Middle frontal gyrus (tissue), 1 donor: ENCODE measurements at regions not wholly inside any gene's neighbourhood (a gene's known extent, or its start where the extent isn't known, plus 50 kb on each side); places are given as distances from the start of the nearest gene placed in this dataset.

Experiments
- DNase-seq: peaks from one replicate; pipeline ENCODE4 v3.0.0-alpha.2; 2015; ENCODE audit warnings: low spot score; ENCODE audit errors: extremely low spot score

DNA sequence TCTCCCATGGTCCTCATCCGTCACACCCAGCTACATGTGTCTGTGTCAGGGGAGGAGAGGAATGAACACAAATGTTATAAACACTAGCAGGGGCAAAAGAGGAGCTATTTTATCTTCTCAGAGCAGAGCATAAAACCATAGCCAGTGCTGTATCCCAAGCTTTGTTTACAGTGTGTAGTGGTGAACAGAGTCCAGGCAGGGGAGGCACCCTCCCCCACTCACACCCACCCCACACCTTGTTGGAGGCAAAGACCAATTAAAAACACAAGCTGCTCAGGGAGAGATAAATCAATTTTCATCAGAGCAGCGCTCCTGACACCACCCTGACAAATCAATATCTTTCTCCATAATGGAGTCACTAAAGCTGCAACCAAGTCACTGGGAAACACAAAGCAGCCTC is 132.6 kb upstream of the CCL2 start:
- DNase-seq, result no peak

DNA sequence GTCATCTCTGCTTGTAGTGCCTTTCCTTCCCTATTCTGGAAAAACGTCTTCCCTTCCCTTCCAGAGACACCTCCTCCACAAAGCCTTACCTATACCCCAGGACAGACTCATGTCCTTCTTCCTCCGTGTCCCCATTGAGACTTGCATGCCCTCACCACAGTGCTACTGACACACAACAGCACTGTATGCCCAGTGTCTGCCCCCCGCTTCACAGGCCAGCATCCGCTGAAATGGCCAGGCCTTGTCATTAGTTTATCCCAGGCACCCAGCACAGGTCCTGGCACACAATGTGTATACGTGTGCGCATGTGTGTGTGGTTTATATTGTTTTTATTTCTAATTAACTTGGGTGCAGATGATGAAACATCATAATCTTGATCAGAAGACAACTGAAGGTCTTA is 130.1 kb upstream of the CCL2 start:
- DNase-seq, result no peak

DNA sequence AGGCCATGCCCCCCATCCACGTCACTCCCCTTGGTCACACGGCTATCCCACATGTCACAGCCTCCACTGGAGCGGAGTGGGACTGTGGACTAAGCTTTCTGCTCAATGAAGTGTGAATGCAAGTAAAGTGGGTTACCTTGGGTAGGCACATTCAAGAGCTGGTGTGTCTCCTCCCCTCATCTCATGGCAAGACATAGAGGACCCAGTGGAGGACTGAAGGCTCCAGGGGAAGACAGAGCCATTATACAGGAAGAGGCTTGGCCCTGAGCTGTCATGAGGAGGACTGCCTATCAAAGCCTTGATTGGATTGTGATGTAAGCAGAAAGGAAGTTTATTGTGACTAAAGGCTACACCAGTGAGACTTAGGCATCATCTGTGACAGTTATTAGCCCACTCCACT is 129.2 kb upstream of the CCL2 start:
- DNase-seq, result no peak

DNA sequence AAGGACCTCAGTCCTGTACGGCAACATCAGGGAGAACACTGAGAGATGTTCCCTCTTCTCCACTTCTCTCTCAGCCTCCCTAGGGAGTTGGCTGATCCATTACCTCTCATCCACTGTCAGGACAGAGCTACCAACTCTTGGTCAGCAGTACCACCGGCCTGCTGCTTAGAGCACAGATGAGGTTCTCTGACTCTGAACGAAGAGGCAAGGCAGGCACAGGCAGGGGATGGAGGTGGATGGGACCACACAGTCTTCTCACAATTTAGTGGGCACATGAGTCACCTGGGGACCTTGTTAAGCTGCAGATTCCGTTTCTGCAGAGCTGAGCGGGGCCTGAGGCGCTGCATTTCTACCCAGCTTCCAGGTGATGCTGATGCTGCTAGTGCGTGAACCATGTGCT is 128.6 kb upstream of the CCL2 start:
- no peak for DNase-seq

DNA sequence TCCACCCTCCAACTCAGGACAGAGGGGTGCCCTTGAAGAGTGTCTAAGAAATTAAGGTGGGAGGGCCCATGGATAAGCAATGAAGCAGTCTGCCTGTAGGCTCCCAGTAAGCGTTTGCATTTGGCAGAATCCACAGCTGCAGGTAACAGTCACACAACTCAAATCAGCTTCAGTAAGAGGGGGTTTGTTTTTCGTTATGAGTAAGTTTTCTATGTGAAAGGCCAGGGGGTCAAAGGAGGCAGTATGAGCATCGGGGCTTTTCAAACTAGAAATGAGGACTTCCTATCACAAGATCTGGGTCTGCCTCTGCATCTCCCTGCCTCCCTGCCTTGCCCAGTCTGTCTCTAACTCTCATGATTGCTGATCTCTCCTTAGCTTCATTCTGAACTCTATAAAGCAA is 128.1 kb upstream of the CCL2 start:
- DNase-seq, result no peak

DNA sequence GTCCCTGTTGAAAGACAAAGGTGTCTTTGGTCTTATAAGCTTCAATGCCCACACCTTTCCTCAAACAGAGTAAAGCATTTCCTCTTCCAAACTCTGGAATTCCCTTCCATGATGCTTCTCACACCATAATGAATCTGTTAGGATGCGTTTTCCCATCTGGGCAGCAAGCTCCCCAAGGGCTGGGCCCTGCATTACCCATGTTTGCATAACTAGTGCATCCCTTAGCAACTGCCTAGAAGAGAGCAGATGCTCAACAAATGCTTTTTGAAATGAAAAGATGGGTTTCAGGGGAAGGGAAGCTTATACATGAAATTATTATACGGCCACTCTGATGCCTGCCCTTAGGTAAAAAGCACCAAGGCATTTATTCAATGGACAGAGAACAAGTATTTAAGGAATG is 124.5 kb upstream of the CCL2 start:
- DNase-seq, result no peak

DNA sequence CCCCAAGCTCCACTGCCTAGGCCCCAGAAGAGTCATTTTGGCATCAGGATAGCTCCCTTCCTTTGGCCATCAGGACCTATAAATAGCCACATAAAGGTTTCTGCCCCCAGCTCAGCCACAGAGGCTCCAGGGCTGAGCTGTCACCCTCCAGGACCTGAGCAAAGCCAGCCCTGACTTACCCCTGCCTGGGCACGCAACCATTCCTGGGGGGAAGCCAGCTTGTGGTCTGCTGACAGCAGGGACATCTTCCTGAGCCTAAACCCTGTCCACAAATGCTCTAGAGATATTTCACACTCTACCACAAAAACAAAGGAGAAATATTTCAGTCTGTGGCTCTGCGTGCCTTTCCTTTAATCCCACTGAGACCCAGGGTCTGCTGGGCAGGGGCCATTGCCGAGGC is 123.7 kb upstream of the CCL2 start:
- no peak for DNase-seq

DNA sequence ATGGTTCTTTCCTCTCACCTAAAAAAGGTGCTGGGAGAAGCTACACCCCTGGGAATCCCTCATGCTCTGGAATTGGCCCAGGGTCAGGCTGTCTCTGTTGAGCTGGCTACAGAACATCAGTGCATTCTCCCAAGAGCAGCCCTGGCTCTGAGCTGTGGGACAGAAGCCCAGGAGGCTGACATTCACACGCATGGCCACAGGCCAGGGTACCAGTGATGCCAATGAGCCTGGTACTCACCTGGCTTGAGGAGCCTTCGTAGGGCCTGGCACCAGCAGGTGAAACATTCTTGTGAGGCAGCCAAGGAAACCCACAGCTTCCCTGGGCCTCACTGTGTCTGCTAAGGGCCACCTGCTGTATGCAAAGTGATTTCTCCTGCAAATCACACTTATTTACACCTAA is 121.7 kb upstream of the CCL2 start:
- DNase-seq, result no peak

DNA sequence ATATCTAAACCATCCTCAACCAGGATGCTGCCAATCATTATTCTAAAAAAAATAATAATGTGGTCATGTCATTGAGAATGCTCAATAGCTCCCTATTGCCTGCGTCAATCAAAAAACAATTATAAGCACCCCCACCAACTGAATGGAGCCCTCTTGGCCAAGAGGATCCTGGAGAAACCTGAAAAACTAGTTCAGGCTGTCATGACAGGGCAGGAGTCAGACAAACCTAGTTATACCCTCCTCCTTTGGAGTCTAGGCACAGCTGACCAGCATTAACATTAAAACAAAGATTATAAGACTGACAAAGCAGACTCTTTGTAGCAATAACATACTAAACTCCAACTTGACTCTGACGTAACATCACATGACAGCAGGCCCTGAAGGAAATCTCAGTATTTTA is 119.2 kb upstream of the CCL2 start:
- no peak for DNase-seq

DNA sequence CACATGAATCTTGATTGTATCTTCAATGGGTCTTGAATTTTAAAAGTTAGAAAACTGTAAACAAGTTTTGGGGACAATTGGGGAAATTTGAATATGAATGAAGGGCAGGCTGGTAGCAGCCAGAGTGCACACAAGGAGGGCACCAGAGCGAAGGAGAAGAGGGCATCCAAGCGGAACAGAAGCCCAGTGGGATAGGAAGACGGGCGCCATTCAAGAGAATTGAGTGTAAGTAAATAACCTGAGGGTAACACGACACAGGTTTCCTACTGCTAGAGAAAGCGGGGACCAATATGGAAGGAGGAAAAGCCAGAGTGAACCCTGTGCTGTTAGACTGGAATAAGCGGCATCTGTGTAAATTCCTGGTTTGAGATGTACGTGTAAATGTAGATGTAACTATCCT is 115.1 kb upstream of the CCL2 start:
- no peak for DNase-seq

DNA sequence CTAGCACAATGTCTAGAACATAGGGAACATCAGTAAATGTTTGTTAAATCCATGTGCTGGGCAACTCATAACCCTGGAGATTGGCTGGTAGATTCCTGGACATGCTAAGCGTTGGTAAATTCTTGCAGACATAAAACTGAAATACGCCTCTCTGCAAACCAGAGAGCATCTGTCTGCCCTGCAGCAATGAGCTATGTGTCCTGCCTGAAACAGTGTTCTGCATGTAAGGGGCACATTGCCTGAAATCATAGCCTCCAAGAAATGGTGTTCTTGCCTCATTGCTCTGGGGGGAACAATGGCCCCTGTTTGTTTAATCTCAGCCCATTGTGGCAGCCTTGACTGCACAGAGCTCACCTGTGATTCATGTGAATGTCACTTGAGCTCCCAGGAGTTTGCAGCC is 113.5 kb upstream of the CCL2 start:
- DNase-seq, result no peak

DNA sequence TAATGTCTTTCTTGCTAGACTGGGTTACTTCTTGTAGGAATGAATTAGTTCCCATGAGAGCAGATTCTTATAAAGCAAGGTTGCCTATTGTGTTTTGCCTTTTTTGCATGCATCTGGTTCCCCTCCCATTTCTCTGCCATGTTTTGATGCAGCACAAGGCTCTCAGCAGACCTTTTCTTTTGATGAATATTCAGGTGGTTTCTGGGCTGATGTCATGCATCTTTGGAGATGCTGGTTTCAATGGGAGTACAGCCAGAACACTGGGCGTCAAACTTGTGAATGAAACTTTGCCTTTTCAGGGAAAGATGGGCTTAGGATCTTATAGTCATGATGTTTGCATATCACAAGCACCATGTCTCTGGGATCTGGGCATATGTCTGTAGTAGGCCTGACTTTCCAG is 111.7 kb upstream of the CCL2 start:
- no peak for DNase-seq

DNA sequence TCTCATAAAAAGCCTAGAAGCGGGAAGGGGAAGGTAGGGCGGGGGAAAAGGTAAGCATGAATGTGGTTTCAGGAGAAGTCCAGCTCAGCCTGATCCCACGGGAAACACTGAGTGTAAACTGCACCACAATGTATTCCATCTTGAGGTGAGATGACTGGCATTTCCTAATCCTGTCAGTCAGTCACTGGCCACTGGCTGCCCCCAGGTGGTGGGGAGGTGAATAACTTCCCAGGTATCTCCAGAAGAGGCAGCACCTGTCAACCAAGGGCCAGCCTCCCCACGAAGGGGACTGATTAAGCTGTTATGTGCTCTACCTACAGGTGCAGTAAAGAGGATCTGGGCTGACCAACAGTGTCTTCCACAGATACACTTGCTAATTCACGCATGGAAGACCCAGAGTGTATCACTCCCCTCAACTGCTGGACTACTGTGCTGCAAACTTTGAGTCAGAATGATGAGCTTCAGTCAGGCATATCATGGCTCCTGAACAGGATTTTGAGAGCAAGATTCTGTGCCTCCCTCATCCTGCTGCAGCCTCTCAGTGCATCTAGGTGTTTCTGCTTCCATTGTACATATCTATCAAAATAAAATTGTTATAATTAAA is 108.5 kb upstream of the CCL2 start:
- no peak for DNase-seq

DNA sequence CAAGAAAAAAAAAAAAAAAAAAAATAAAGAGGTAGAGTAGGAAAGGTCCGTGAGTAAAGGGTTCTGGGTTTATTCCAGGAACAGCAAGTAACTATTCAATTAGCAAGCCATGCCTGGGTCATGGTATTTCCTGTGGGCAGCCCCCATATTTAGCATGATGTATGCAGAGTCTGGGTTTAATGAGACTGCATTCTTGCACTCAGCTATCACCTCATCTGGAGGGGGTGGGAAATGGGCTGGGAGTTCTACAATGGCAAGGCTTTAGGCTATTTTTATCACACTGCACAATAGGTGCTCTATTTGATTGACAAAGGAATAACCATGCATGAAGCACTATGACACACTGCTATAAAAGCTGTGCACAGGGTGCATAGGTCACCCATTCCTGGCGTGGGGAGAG is 104.0 kb upstream of the CCL2 start:
- DNase-seq, result no peak

DNA sequence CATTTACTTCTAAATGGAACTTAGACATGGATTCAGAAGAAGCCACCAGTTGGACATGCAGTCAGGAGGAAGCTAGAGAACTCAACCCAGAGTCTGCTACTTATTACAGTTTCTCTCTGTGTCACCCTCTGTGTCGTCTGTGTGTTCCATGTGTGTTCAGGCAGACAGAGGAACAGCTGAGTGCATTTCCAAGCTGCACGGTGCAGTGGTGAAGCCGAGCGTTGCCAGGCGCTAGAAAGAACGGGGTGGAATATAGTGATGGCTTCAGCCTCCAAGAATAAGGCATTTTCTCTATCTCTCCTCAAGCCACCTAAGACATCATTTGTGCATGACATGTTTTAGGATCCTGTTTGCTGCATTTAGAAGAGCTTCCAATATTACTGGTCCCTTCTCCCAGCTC is 101.1 kb upstream of the CCL2 start:
- no peak for DNase-seq

DNA sequence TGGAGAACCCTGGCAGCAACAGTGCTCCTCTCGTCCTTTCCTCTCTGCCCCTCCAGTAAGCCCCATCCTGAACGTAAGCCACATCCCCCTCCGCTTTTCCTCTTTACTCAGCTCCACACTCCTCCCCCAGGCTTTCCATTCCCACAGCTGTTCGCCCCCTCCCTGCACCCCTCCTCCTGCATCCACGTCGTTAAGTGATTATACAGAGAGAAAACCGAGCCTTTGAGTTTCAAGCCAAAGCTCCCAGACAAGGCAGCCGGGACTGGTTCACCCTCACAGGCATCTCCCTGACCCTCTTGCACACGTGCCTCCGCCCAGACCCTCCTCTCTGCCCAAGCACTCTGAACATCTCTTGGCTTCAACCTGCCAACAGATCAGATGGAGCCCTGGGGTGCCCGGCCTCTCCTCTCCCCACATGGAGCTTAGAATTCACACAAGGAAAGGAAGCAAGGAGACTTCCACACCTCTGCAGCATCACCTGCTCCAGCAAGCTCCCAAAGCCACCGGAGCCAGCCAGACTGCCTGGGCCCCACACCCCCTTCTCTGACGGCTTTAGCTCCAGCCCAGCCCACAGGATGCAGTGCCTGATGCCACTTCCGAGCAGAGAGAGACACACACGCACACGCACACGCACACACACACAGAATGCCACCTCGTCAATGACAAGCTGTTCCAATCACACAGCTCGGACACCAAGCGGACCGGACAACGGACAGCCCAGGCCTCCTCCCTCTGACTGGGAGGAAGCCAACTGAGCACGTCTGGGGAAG is 99.9 kb upstream of the CCL2 start:
- no peak for DNase-seq

DNA sequence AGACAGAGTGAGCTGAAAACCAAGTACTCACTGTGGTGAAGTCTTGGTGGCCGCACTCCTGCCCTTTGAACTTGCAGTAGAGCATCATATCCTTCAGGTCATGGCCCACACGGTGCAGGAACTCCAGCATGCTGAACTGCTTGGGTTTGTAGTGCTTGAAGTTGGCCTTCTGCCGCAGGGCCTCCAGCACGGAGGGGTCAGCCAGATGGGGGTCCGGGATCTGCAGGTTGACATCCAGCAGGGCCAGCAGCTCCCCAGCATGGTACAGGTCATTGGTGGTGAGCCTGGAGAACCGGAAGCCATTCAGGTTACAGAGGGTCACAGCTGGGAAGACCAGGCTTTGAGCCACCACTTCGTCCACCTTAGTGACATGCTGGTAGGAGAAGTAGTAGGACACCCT is 99.1 kb upstream of the CCL2 start:
- DNase-seq, result no peak

DNA sequence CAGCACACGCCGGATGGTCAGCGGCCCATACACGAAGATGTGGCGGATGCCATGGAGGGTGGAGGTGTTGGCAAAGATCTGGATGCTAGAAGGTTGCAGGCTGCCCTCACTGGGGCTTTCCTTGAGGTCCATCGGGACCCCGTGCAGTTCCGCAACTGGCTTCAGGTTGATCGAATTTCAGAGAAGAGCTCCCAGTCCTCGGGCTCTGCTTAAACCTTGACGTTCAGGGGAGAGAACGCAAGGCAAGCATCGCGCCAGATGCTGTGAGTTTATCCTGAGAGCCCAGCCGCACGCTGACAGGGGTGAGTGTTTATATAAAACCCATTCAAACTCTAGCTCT is 98.7 kb upstream of the CCL2 start:
- DNase-seq, result no peak

DNA sequence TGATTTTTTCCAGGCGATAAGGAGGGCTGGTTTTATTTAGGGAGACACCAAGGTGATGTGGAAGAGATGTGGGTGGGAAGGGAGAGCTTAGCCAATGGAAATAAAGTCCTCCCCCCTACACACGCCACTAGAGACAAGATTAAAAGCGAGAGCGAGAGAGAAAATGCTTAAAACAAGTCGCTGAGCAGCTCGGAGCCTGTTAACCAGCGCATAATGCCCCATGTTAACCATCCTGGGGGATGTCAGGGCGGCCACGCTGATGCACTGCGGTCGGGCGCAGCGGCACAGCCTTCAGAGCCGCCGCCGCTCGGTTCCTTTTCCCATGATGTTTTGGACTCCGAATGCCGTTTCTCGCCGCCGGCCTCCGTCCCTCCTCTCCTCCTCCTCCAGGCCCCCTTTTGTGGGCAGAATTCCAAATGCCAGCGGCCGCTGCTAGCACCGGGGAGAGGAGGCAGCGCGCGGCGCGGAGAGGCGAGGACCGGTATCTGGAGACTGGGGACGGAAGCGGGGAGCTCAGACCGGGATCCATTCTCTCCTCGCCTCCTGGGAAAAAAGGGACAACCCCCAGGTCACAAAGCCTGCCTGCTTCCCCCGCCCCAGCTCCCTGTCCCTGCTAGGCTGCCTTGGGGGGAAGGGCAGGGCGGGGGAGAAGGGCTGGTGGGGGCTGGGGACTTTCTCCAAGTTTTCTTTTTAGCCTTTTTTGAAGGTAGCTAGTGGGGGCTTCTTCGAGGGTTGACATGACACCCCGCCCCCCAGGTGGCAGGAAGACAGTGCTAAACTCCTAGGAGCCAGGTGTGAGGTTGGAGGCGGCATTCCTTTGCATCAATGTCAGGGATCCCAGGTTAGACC is 98.1 kb upstream of the CCL2 start:
- DNase-seq, result no peak

DNA sequence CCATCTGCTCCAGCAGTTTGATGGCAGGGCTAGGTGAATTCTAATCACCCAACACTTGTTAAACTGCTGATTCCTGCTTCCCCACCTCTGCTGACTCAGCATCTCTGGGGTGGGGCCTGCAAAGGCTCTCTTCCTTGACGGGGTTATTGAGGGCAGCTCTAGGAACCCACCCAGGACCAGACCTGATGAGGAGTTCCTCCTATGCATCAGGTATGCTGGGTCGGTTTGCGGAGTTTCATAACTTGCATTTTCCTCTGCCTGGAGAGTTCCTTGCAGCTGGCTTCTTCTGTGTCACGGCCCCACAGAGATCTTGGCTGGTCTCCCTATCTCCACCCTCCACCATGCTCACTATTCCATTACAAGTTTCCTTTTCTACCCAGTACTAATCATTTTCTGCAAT is 93.4 kb upstream of the CCL2 start:
- DNase-seq, result no peak

DNA sequence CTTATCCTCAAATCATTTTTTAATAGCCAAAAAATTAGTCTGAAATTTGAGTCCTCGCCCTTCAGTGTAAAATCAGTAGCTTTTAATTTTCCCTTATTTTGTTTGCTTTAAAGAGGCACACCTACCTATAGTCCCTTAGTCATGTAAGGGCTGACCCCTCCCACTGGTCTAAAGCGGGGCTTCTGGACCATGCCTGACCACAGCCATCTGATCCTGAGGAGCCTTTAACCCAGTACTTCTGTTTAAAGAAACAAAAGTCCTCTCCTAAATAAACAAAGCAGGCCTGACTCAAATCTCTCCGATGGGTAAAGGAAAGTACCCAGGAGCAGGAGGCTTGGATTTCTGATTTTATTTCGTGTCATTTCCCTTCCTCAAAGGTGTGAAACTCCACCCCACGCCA is 92.0 kb upstream of the CCL2 start:
- no peak for DNase-seq

DNA sequence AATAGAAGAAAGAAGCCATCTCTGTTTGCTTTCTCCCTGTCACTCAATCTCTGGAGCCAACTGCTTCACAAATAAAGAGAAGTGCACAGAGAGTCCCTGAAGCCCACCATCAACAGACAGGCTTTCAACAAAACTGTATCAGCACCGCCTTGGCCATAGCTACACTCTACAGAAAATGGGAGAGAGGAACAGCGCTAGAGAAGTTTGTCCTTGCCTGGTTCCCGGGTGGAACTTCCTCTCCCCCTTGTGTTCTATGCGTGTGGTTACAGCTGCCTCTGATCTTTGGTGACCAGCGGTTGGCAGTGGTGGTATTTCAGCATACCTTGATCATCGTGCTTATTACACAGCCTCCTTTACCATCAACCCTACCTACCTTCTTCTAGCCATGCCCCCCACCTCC is 91.4 kb upstream of the CCL2 start:
- no peak for DNase-seq

DNA sequence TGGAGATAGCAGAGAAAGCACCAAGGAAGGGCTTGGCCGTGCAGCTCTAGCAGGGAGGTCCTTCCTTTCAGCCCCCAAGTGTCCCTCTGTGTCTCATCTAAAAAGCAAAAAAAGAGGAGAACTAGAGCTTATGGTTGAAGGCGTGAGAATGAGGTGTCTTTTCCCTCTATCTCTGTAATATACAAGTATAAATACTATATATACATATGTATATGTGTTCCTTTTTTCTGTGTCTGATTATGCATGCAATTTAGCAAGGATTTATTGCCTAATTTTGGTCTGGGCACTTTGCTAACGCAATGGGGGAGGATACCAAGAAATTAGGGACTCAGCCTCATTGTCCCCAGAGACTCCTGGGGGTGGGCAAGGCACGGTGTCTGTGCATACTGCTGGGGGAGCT is 90.2 kb upstream of the CCL2 start:
- no peak for DNase-seq
